ENCODE measurements at regions not wholly inside any gene's neighbourhood (a gene's known extent, or its start where the extent isn't known, plus 50 kb on each side); places are given as distances from the start of the nearest gene placed in this dataset.

GRCh38 chr12:89872922-89873630 lies 164.4 kb upstream of the ATP2B1 start:
- TF ChIP-seq POLR2A (IDR thresholded peaks at IDR 0.05; ENCODE audit: low read depth, low read length) (no peak), TAF1 (IDR thresholded peaks at IDR 0.05; ENCODE audit: borderline replicate concordance, low read depth, low read length) (no peak), POLR2AphosphoS5 (IDR thresholded peaks at IDR 0.05; ENCODE audit: low read depth, low read length) (no peak)
